GM12878 (cell line): ENCODE measurements at regions not wholly inside any gene's neighbourhood (a gene's known extent, or its start where the extent isn't known, plus 50 kb on each side); places are given as distances from the start of the nearest gene placed in this dataset.

ENCODE experiments used
- ATAC-seq: fragments of 200-7000 bp; cut with Tn5 transposase; 3 replicates; pipeline ENCODE4 v1.9.1; 2020; ENCODE audit warnings: mild to moderate bottlenecking, moderate library complexity
- BruUV-seq: library from RNA; stranded (reverse); fragments of 400-500 nt; replicated peaks from 2 replicates; lab custom pipeline; 2021; lab: Mats Ljungman, UMichigan
- CTCF ChIA-PET: fragments of 300-600 bp; sonication (Branson Sonifier 250); formaldehyde crosslinking; extraction: SDS; loops from one replicate; lab custom pipeline; 2021; ENCODE audit warnings: inconsistent platforms; lab: Yijun Ruan, JAX
- POLR2A ChIA-PET: fragments of 350-600 bp; formaldehyde crosslinking; extraction: SDS; loops from one replicate; lab custom pipeline; 2021; ENCODE audit warnings: inconsistent platforms; lab: Charles Lee
- RAD21 ChIA-PET: fragments of 300-600 bp; sonication (Branson Sonifier 250); formaldehyde crosslinking; loops from one replicate; lab custom pipeline; 2023; ENCODE audit warnings: antibody characterized with exemption; ENCODE audit not compliant: unreplicated experiment; lab: Charles Lee
- SMC1A ChIA-PET: fragments of 300-600 bp; sonication (Branson Sonifier 250); formaldehyde crosslinking; loops from one replicate; lab custom pipeline; 2023; ENCODE audit not compliant: unreplicated experiment, uncharacterized antibody; lab: Charles Lee
- DNase-seq: peaks from one replicate; pipeline ENCODE4 v3.0.0-alpha.2; 2011; ENCODE audit warnings: low read depth, low spot score
- FAIRE-seq: peaks from 3 replicates; lab custom pipeline; 2011; peaks lifted over from hg19 to GRCh38; lab: Jason Lieb, UNC
- H2AFZ ChIP-seq: 2 replicates; pipeline ENCODE4 v1.6.0; 2011; ENCODE audit warnings: low read depth, low read length, control low read depth; ENCODE audit not compliant: control insufficient read depth
- H3K27ac ChIP-seq: 2 replicates; pipeline ENCODE4 v1.5.1; 2011; ENCODE audit warnings: control low read depth; ENCODE audit not compliant: control insufficient read depth, insufficient read depth
- H3K27me3 ChIP-seq, 2 experiments: replicated peaks in 1 of 2; 2 replicates each; pipeline versions ENCODE4 v1.6.0 to v1.6.1; 2011; ENCODE audit warnings: low read length in 1 of 2; ENCODE audit not compliant: control insufficient read depth in 2 of 2, insufficient read depth in 2 of 2
- H3K36me3 ChIP-seq, 2 experiments: 2 replicates each; pipeline ENCODE4 v1.5.1; 2011; ENCODE audit warnings: low read length in 1 of 2; ENCODE audit not compliant: control insufficient read depth in 2 of 2, insufficient read depth in 2 of 2
- H3K4me1 ChIP-seq: 2 replicates; pipeline ENCODE4 v1.6.1; 2011; ENCODE audit warnings: mild to moderate bottlenecking, low read length, moderate library complexity, mixed read lengths; ENCODE audit not compliant: control insufficient read depth, insufficient read depth
- H3K4me2 ChIP-seq: 2 replicates; pipeline ENCODE4 v1.6.0; 2011; ENCODE audit warnings: control low read depth; ENCODE audit not compliant: control insufficient read depth, insufficient read depth
- H3K4me3 ChIP-seq: fragments of 200-600 bp; sonication (generic); 2 replicates; pipeline ENCODE4 v1.5.1; 2016
- H3K79me2 ChIP-seq: 2 replicates; pipeline ENCODE4 v1.6.0; 2011; ENCODE audit warnings: low read length; ENCODE audit not compliant: control insufficient read depth, insufficient read depth
- H3K9ac ChIP-seq: 2 replicates; pipeline ENCODE4 v1.8.0; 2011; ENCODE audit warnings: low read length, control low read depth, mixed read lengths; ENCODE audit not compliant: control insufficient read depth, insufficient read depth
- H3K9me3 ChIP-seq: replicated peaks from 3 replicates; pipeline ENCODE4 v1.5.1; 2011; ENCODE audit warnings: mild to moderate bottlenecking, low read length; ENCODE audit not compliant: control insufficient read depth, insufficient read depth
- H4K20me1 ChIP-seq: 2 replicates; pipeline ENCODE4 v1.6.0; 2011; ENCODE audit not compliant: control insufficient read depth, insufficient read depth
- BCL11A ChIP-seq: IDR thresholded peaks from 2 replicates; pipeline ENCODE4 v1.6.1; 2011; ENCODE audit warnings: low read depth, low read length
- BCL3 ChIP-seq: IDR thresholded peaks from 2 replicates; pipeline ENCODE4 v1.6.1; 2011; ENCODE audit warnings: borderline replicate concordance, low read depth, mild to moderate bottlenecking, moderate library complexity, low read length; ENCODE audit not compliant: insufficient read depth, poor library complexity, severe bottlenecking
- CBFB ChIP-seq: IDR thresholded peaks from 2 replicates; pipeline ENCODE4 v1.6.1; 2016; ENCODE audit warnings: antibody characterized with exemption, low read depth
- EP300 ChIP-seq, 2 experiments: fragments of 150-350 bp in 1 of 2; IDR thresholded peaks; 2 replicates each; pipeline ENCODE4 v1.6.1; 2011 to 2012; ENCODE audit warnings: low read depth in 2 of 2, low read length in 2 of 2, borderline replicate concordance in 1 of 2, improper control_type of control experiment in 1 of 2, inconsistent platforms in 1 of 2; ENCODE audit not compliant: control insufficient read depth in 1 of 2
- GABPA ChIP-seq: IDR thresholded peaks from 2 replicates; pipeline ENCODE4 v1.6.1; 2014; ENCODE audit warnings: antibody characterized with exemption, low read depth, mild to moderate bottlenecking, inconsistent platforms
- HDAC6 ChIP-seq: fragments of 200-600 bp; sonication (generic); IDR thresholded peaks from one replicate; pipeline ENCODE4 v1.8.0; 2017; ENCODE audit warnings: antibody characterized with exemption; ENCODE audit not compliant: unreplicated experiment
- KDM1A ChIP-seq: fragments of 200-600 bp; sonication (generic); IDR thresholded peaks from 2 replicates; pipeline ENCODE4 v1.6.1; 2016; ENCODE audit warnings: borderline replicate concordance
- MEF2A ChIP-seq: IDR thresholded peaks from 2 replicates; pipeline ENCODE4 v1.6.1; 2011; ENCODE audit warnings: low read depth, mild to moderate bottlenecking, low read length, moderate library complexity; ENCODE audit not compliant: insufficient read depth
- MYC ChIP-seq: IDR thresholded peaks from 2 replicates; pipeline ENCODE4 v1.6.1; 2011; ENCODE audit warnings: mild to moderate bottlenecking, low read length, moderate library complexity, inconsistent platforms; ENCODE audit not compliant: insufficient read depth, insufficient replicate concordance, insufficient read length, severe bottlenecking
- NR2C2 ChIP-seq: IDR thresholded peaks from 2 replicates; pipeline ENCODE4 v1.6.1; 2011; ENCODE audit warnings: borderline replicate concordance, low read depth; ENCODE audit not compliant: control insufficient read depth, insufficient read length
- SREBF2 ChIP-seq: IDR thresholded peaks from 2 replicates; pipeline ENCODE4 v1.6.1; 2012; ENCODE audit warnings: mild to moderate bottlenecking, low read length
- WRNIP1 ChIP-seq: IDR thresholded peaks from 2 replicates; pipeline ENCODE4 v1.6.1; 2011; ENCODE audit warnings: low read depth, low read length, improper control_type of control experiment, borderline replicate concordance
- YY1 ChIP-seq: IDR thresholded peaks from 2 replicates; pipeline ENCODE4 v1.6.1; 2011; ENCODE audit warnings: low read depth, mild to moderate bottlenecking, low read length
- ZBED1 ChIP-seq: IDR thresholded peaks from 2 replicates; pipeline ENCODE4 v1.6.1; 2016; ENCODE audit warnings: borderline replicate concordance
- ZNF24 ChIP-seq: fragments of 450-650 bp; IDR thresholded peaks from 2 replicates; pipeline ENCODE4 v1.6.1; 2017; ENCODE audit warnings: antibody characterized with exemption, mild to moderate bottlenecking
- WGBS: methylation state at CpG from one replicate; pipeline ENCODE4 v1.1.6; 2016; ENCODE audit warnings: low lambda C conversion rate; ENCODE audit not compliant: insufficient replicate concordance, insufficient coverage; ENCODE audit errors: missing lambda C conversion rate; 5-methylcytosine and 5-hydroxymethylcytosine counted together
- in situ Hi-C: fragments of 300-500 bp; cut with MboI; formaldehyde crosslinking; loops from 9 replicates; pipeline ENCODE4 v1.14.3; 2018; ENCODE audit warnings: mixed read lengths
- intact Hi-C: fragments of 100-400 bp; cut with micrococcal nuclease; formaldehyde crosslinking; loops from one replicate; pipeline ENCODE4 v1.14.2; 2022; ENCODE audit not compliant: unreplicated experiment

- Histone ChIP-seq H3K36me3 (no peaks in the 10 kb centered on the region), H3K9ac (no peak overlapping the region), H3K9me3 (no peaks in the 10 kb centered on the region), H3K27ac (no peak overlapping the region), H3K27me3 (no peaks in the 10 kb centered on the region), H3K79me2 (no peaks in the 10 kb centered on the region), H2AFZ (no peak overlapping the region), H4K20me1 (no peaks in the 10 kb centered on the region), H3K4me1 (no peaks in the 10 kb centered on the region), H3K4me3 (no peak overlapping the region), H3K4me2 (no peak overlapping the region)
- DNase-seq = no peak
- ChIA-PET POLR2A (no interaction called here), RAD21 (no interaction called here), SMC1A (interaction anchor here (0.8 kb wide), 1 partner anchor 19 kb away, joined by 3 read pairs; no protein-coding TSS in a partner anchor), CTCF (no interaction called here)
- no peak for FAIRE-seq
- TF ChIP-seq BCL11A (no peak), ZBED1 (no peak), YY1 (no peak), KDM1A (no peak), BCL3 (no peak), MYC (no peak), ZNF24 (no peak), MEF2A (no peak), HDAC6 (no peak), CBFB (no peak), WRNIP1 (no peak), NR2C2 (no peak), SREBF2 (no peak), GABPA (no peak), EP300 (IDR thresholded peaks at IDR 0.05; ENCODE audit: borderline replicate concordance in 1 of 2, control insufficient read depth in 1 of 2, low read depth in 2 of 2, low read length in 2 of 2) (no peak)
- ATAC-seq = no peak
- intact Hi-C loops (no loop called here), in situ Hi-C loops (no loop called here)
- 57% methylated on average over 2 of the region's 2 CpGs for WGBS
- BruUV-seq = no TSS peak
Observed at GRCh38 chr4:13118633-13119032, 365.5 kb downstream of the RAB28 start.
